GM20000 (cell line): ENCODE measurements at regions not wholly inside any gene's neighbourhood (a gene's known extent, or its start where the extent isn't known, plus 50 kb on each side); places are given as distances from the start of the nearest gene placed in this dataset.

ENCODE experiments used
- DNase-seq: peaks from one replicate; pipeline ENCODE4 v3.0.0; 2012; ENCODE audit warnings: low spot score
- CTCF ChIP-seq: IDR thresholded peaks from 2 replicates; pipeline ENCODE4 v1.5.1; 2012; ENCODE audit warnings: mild to moderate bottlenecking, control low read depth; ENCODE audit errors: extremely low read depth, missing control alignments

- TF ChIP-seq CTCF: no peak
- no peak for DNase-seq
Observed at GRCh38 chr10:43778571-43778970, 129.9 kb upstream of the ZNF32 start.

GRCh38 chr10:43775384-43775783 lies 126.7 kb upstream of the ZNF32 start:
- no peak for DNase-seq
- TF ChIP-seq CTCF: no peak

GRCh38 chr10:43774234-43774769 lies 125.6 kb upstream of the ZNF32 start:
- DNase-seq: no peak
- no peak for TF ChIP-seq CTCF

- no peak for DNase-seq
- TF ChIP-seq CTCF: no peak
Observed at GRCh38 chr10:43773736-43774135, 125.1 kb upstream of the ZNF32 start.

GRCh38 chr10:43772171-43772570 lies 123.5 kb upstream of the ZNF32 start:
- no peak for TF ChIP-seq CTCF
- DNase-seq: no peak

- TF ChIP-seq CTCF: no peak
- DNase-seq: no peak
Observed at GRCh38 chr10:43771675-43772074, 123.0 kb upstream of the ZNF32 start.

- TF ChIP-seq CTCF: no peak
- no peak for DNase-seq
Observed at GRCh38 chr10:43765516-43765915, 116.8 kb upstream of the ZNF32 start.
